DOHH2 (cell line): ENCODE measurements at regions not wholly inside any gene's neighbourhood (a gene's known extent, or its start where the extent isn't known, plus 50 kb on each side); places are given as distances from the start of the nearest gene placed in this dataset.

Experiments used
- H3F3A ChIP-seq: fragments of 200-600 bp; sonication (generic), shearing (Covaris generic); 2 replicates; pipeline ENCODE4 v1.6.0; 2016; ENCODE audit warnings: antibody characterized with exemption, mild to moderate bottlenecking; ENCODE audit not compliant: control insufficient read depth, insufficient read depth
- H3K27ac ChIP-seq: fragments of 200-600 bp; sonication (generic); 2 replicates; pipeline ENCODE4 v1.5.1; 2014; ENCODE audit warnings: low read depth, mild to moderate bottlenecking, low read length, moderate library complexity
- H3K27me3 ChIP-seq: fragments of 200-600 bp; sonication (generic); 2 replicates; pipeline ENCODE4 v1.6.1; 2014; ENCODE audit warnings: mild to moderate bottlenecking, low read length, mixed read lengths; ENCODE audit not compliant: control insufficient read depth
- H3K36me3 ChIP-seq: fragments of 200-600 bp; sonication (generic); 2 replicates; pipeline ENCODE4 v1.6.1; 2014; ENCODE audit warnings: mild to moderate bottlenecking, low read length, moderate library complexity, mixed read lengths; ENCODE audit not compliant: control insufficient read depth
- H3K4me1 ChIP-seq: fragments of 200-600 bp; sonication (generic); 2 replicates; pipeline ENCODE4 v1.6.1; 2014; ENCODE audit warnings: mild to moderate bottlenecking, low read length, mixed read lengths; ENCODE audit not compliant: control insufficient read depth
- H3K4me2 ChIP-seq: fragments of 200-600 bp; sonication (generic); 2 replicates; pipeline ENCODE4 v1.6.0; 2014; ENCODE audit warnings: mild to moderate bottlenecking, low read length, moderate library complexity
- H3K4me3 ChIP-seq: fragments of 200-600 bp; sonication (generic); 2 replicates; pipeline ENCODE4 v1.5.1; 2014; ENCODE audit warnings: mild to moderate bottlenecking, low read length, mixed read lengths
- H3K79me2 ChIP-seq: fragments of 200-600 bp; sonication (generic); 2 replicates; pipeline ENCODE4 v1.6.1; 2014; ENCODE audit warnings: mild to moderate bottlenecking, low read length, mixed read lengths; ENCODE audit not compliant: control insufficient read depth
- H3K9me2 ChIP-seq: fragments of 200-600 bp; sonication (generic); replicated peaks from 2 replicates; pipeline ENCODE4 v1.6.1; 2014; ENCODE audit warnings: mild to moderate bottlenecking, low read length, mixed read lengths; ENCODE audit not compliant: control insufficient read depth
- H3K9me3 ChIP-seq: fragments of 200-600 bp; sonication (generic); 2 replicates; pipeline ENCODE4 v1.6.1; 2014; ENCODE audit warnings: antibody characterized with exemption, low read length, mixed read lengths; ENCODE audit not compliant: control insufficient read depth, insufficient read depth
- H4K20me1 ChIP-seq: fragments of 200-600 bp; sonication (generic); 2 replicates; pipeline ENCODE4 v1.6.0; 2014; ENCODE audit warnings: low read depth, mild to moderate bottlenecking, antibody characterized with exemption, low read length, moderate library complexity; ENCODE audit not compliant: control insufficient read depth, insufficient read depth
- EZH2phosphoT487 ChIP-seq: fragments of 200-600 bp; sonication (generic); IDR thresholded peaks from 2 replicates; pipeline ENCODE4 v1.6.1; 2017; ENCODE audit warnings: borderline replicate concordance, mild to moderate bottlenecking, antibody characterized with exemption, low read length, moderate library complexity, mixed read lengths
- TF ChIP-seq, protein P1 (sequence below): fragments of 200-600 bp; sonication (generic); IDR thresholded peaks from one replicate; pipeline ENCODE4 v1.5.1; 2014; ENCODE audit warnings: antibody characterized with exemption, mild to moderate bottlenecking, low read depth, low read length; ENCODE audit not compliant: poor library complexity, severe bottlenecking

DNA sequence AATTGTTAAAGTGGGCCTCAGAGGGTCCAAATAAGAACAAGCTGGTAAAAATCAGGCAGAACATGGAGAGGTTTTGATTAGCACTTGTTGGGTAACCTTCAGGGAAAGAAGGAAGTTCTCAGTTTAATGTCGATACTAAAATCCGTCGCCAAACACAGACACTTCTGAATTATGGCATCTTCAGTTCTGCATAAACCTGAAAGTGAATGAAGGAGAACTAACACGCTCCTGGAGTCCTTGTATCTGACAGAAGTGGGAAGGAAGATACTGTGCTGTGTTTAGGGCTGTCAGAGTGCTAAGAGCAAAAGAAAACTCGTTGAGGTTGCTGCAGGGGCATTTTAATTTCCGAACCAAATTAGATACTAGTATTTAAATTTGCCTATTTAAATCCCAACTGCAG lies 106.2 kb downstream of the TMA16 start:
- peak overlapping the region; percentile 57 for H3K4me3 ChIP-seq
- H3K27me3 ChIP-seq, result no peaks in the 10 kb centered on the region
- H3K9me3 ChIP-seq, result no peaks in the 10 kb centered on the region
- no peak for TF ChIP-seq EZH2phosphoT487
- TF ChIP-seq, protein P1, sequence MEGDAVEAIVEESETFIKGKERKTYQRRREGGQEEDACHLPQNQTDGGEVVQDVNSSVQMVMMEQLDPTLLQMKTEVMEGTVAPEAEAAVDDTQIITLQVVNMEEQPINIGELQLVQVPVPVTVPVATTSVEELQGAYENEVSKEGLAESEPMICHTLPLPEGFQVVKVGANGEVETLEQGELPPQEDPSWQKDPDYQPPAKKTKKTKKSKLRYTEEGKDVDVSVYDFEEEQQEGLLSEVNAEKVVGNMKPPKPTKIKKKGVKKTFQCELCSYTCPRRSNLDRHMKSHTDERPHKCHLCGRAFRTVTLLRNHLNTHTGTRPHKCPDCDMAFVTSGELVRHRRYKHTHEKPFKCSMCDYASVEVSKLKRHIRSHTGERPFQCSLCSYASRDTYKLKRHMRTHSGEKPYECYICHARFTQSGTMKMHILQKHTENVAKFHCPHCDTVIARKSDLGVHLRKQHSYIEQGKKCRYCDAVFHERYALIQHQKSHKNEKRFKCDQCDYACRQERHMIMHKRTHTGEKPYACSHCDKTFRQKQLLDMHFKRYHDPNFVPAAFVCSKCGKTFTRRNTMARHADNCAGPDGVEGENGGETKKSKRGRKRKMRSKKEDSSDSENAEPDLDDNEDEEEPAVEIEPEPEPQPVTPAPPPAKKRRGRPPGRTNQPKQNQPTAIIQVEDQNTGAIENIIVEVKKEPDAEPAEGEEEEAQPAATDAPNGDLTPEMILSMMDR, result no peak
- H3K36me3 ChIP-seq, result no peaks in the 10 kb centered on the region
- peaks cover 19% of the 10 kb centered on the region for H3K79me2 ChIP-seq
- peak overlapping the region; percentile 73 for H3K27ac ChIP-seq
- H3K4me2 ChIP-seq, result peak overlapping the region; percentile 58
- peaks cover 26% of the 10 kb centered on the region for H3F3A ChIP-seq
- H3K4me1 ChIP-seq, result peaks cover 88% of the 10 kb centered on the region
- no peaks in the 10 kb centered on the region for H4K20me1 ChIP-seq
- H3K9me2 ChIP-seq, result no peaks in the 10 kb centered on the region

DNA sequence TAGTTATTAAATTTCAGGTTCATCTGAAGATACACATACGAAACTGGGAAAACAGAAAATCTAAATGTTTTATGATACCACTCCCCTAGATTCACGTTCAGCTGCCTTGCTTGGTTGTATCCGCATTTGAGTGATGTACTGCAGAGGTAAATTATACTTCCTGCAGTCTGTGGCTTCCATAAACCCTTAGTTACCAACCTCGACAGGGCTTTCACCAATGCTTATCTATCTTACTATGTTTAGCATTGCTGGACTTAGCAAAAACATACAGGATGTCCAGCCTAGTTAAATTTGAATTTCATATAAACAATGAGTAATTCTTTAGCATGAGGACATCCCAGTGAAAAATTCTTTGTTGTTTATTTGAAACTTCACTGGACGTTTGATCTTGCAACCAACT lies 108.8 kb downstream of the TMA16 start:
- TF ChIP-seq EZH2phosphoT487, result no peak
- TF ChIP-seq, protein P1, result no peak
- Histone ChIP-seq H3K9me3 (no peaks in the 10 kb centered on the region), H3F3A (peaks cover 24% of the 10 kb centered on the region), H3K27ac (peak overlapping the region; percentile 33), H3K4me3 (peak overlapping the region; percentile 42), H3K4me2 (peak overlapping the region; percentile 58), H3K79me2 (peaks cover 18% of the 10 kb centered on the region), H3K27me3 (no peaks in the 10 kb centered on the region), H3K4me1 (peaks cover 90% of the 10 kb centered on the region), H3K36me3 (peaks cover 4% of the 10 kb centered on the region; the same call in 1 of the 2 replicates), H4K20me1 (no peaks in the 10 kb centered on the region), H3K9me2 (no peaks in the 10 kb centered on the region)

DNA sequence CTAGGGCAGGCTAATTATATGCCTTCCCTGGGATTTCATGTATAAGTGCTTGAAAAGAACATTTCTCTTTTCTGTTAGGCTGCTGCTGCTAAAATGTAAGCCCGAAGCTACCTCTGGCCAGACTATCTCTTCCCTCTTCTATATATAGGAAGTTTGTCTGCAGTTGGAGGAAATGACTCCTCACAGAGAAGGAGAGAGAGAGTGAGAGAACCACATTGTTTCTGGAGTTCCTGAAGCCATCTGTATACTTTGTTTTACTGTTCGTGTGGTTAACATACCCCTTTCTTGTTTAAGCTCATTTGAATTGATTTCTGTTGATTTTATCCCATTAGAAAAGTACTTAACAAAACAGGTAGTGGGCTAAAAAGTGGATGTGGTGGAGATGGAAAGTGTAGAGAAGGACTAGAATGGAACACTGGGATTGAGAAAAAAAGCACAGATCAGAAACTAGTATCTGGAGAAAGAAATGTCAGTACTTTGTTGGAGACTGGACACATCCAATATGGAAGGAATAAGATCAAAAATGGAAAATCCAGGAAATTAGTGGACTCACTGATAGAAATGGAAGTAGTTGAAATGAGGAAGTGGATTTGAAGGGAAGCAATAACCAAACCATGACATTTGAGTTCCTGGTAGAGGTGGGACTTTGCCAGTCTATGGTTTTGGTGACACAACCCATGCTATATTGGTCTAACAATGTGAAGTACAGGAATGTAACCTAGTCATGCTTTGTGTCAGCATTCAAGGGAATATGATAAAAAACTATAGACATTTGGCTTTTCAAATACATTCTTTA lies 112.6 kb downstream of the TMA16 start:
- Histone ChIP-seq H3K4me2 (peak overlapping the region; percentile 83), H3K79me2 (peaks cover 23% of the 10 kb centered on the region), H3K4me1 (peaks cover 91% of the 10 kb centered on the region), H4K20me1 (no peaks in the 10 kb centered on the region), H3K9me3 (no peaks in the 10 kb centered on the region), H3K36me3 (peaks cover 4% of the 10 kb centered on the region; the same call in 1 of the 2 replicates), H3K27me3 (no peaks in the 10 kb centered on the region), H3K9me2 (no peaks in the 10 kb centered on the region), H3F3A (peaks cover 24% of the 10 kb centered on the region), H3K27ac (peak overlapping the region; percentile 77), H3K4me3 (peak overlapping the region; percentile 65)
- TF ChIP-seq, protein P1, result no peak
- TF ChIP-seq EZH2phosphoT487, result no peak
